ENCODE measurements at regions not wholly inside any gene's neighbourhood (a gene's known extent, or its start where the extent isn't known, plus 50 kb on each side); places are given as distances from the start of the nearest gene placed in this dataset.

DNA sequence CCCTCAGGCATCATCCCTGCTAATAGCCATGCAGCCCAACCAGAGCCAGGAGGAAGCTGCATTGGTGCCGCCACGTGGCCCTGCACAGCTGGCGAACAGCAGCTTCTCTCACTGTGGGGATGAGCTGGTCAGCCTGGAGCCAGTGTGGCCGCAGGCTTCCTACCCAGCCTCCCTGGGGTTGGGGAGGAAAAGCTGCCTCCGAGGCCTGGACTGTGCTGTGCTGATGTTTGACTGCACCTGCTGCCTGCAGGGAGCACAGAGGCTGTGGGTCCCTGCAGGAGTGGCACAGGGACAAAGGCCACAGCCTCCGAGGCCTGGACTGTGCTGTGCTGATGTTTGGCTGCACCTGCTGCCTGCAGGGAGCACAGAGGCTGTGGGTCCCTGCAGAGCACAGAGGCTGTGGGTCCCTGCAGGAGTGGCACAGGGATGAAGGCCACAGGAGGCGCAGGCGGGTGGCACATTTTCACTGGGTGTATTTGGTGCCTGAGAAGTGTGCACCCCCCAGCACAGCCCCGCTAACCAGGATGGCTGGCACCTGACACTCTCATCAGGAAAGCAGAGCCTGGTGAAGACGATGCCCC, 83.9 kb downstream of the DLL1 start:
- Histone ChIP-seq H3K27me3 (replicated peaks; ENCODE audit: control insufficient read depth, insufficient read depth, low read length, poor library complexity, severe bottlenecking) (no peaks in the 10 kb centered on the region), H3K4me3 (ENCODE audit: insufficient read depth, low read depth, low read length, poor library complexity, severe bottlenecking) (no peak overlapping the region), H3K9me3 (ENCODE audit: control insufficient read depth, low read length) (no peaks in the 10 kb centered on the region), H3K4me1 (ENCODE audit: control insufficient read depth, insufficient read depth, low read length, poor library complexity, severe bottlenecking) (no peaks in the 10 kb centered on the region), H3K36me3 (ENCODE audit: control insufficient read depth, insufficient read depth, low read length) (no peaks in the 10 kb centered on the region), H3K27ac (ENCODE audit: insufficient read depth, low read length, poor library complexity, severe bottlenecking) (no peak overlapping the region)
- DNase-seq: no peak

- Histone ChIP-seq H3K27ac (ENCODE audit: insufficient read depth, low read length, poor library complexity, severe bottlenecking) (no peak overlapping the region), H3K9me3 (ENCODE audit: control insufficient read depth, low read length) (no peaks in the 10 kb centered on the region), H3K4me3 (ENCODE audit: insufficient read depth, low read depth, low read length, poor library complexity, severe bottlenecking) (no peak overlapping the region), H3K36me3 (ENCODE audit: control insufficient read depth, insufficient read depth, low read length) (no peaks in the 10 kb centered on the region), H3K4me1 (ENCODE audit: control insufficient read depth, insufficient read depth, low read length, poor library complexity, severe bottlenecking) (no peaks in the 10 kb centered on the region), H3K27me3 (replicated peaks; ENCODE audit: control insufficient read depth, insufficient read depth, low read length, poor library complexity, severe bottlenecking) (no peaks in the 10 kb centered on the region)
- no peak for DNase-seq
Measured at GRCh38 chr6:170206317-170206621, 84.6 kb downstream of the DLL1 start.

GRCh38 chr6:170205534-170206316, 85.2 kb downstream of the DLL1 start:
- H3K27ac ChIP-seq (ENCODE audit: insufficient read depth, low read length, poor library complexity, severe bottlenecking): no peak overlapping the region
- DNase-seq: no peak
- H3K4me3 ChIP-seq (ENCODE audit: insufficient read depth, low read depth, low read length, poor library complexity, severe bottlenecking): no peak overlapping the region
- no peaks in the 10 kb centered on the region for H3K4me1 ChIP-seq (ENCODE audit: control insufficient read depth, insufficient read depth, low read length, poor library complexity, severe bottlenecking)
- no peaks in the 10 kb centered on the region for H3K9me3 ChIP-seq (ENCODE audit: control insufficient read depth, low read length)
- H3K36me3 ChIP-seq (ENCODE audit: control insufficient read depth, insufficient read depth, low read length): no peaks in the 10 kb centered on the region
- no peaks in the 10 kb centered on the region for H3K27me3 ChIP-seq (replicated peaks; ENCODE audit: control insufficient read depth, insufficient read depth, low read length, poor library complexity, severe bottlenecking)

- no peak overlapping the region for H3K27ac ChIP-seq (ENCODE audit: insufficient read depth, low read length, poor library complexity, severe bottlenecking)
- no peaks in the 10 kb centered on the region for H3K36me3 ChIP-seq (ENCODE audit: control insufficient read depth, insufficient read depth, low read length)
- no peaks in the 10 kb centered on the region for H3K27me3 ChIP-seq (replicated peaks; ENCODE audit: control insufficient read depth, insufficient read depth, low read length, poor library complexity, severe bottlenecking)
- H3K4me3 ChIP-seq (ENCODE audit: insufficient read depth, low read depth, low read length, poor library complexity, severe bottlenecking): no peak overlapping the region
- no peaks in the 10 kb centered on the region for H3K4me1 ChIP-seq (ENCODE audit: control insufficient read depth, insufficient read depth, low read length, poor library complexity, severe bottlenecking)
- DNase-seq: no peak
- H3K9me3 ChIP-seq (ENCODE audit: control insufficient read depth, low read length): no peaks in the 10 kb centered on the region
Measured at GRCh38 chr6:170205126-170205525, 85.8 kb downstream of the DLL1 start.

DNA sequence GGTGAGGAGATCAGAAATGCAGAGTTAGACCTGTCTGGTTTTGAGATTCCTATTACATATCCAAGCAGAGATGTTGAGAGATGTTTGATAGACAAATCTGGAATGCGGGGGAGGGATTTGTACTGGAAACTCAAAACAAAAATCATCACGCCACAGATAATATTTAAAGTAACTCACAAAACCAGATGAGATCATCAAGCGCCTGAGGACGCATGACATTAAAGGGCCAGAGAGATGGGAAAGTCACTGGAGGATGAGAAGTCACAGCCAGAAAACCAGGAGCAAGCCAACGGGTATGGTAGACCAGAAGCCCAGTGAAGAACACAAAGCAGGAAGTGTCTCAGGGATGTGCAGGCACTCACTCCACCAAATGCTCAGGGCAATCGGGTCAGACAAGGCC, 87.7 kb downstream of the DLL1 start:
- no peaks in the 10 kb centered on the region for H3K9me3 ChIP-seq (ENCODE audit: control insufficient read depth, low read length)
- H3K4me3 ChIP-seq (ENCODE audit: insufficient read depth, low read depth, low read length, poor library complexity, severe bottlenecking): no peak overlapping the region
- no peak for DNase-seq
- H3K4me1 ChIP-seq (ENCODE audit: control insufficient read depth, insufficient read depth, low read length, poor library complexity, severe bottlenecking): no peaks in the 10 kb centered on the region
- no peaks in the 10 kb centered on the region for H3K27me3 ChIP-seq (replicated peaks; ENCODE audit: control insufficient read depth, insufficient read depth, low read length, poor library complexity, severe bottlenecking)
- H3K36me3 ChIP-seq (ENCODE audit: control insufficient read depth, insufficient read depth, low read length): no peaks in the 10 kb centered on the region
- H3K27ac ChIP-seq (ENCODE audit: insufficient read depth, low read length, poor library complexity, severe bottlenecking): no peak overlapping the region

DNA sequence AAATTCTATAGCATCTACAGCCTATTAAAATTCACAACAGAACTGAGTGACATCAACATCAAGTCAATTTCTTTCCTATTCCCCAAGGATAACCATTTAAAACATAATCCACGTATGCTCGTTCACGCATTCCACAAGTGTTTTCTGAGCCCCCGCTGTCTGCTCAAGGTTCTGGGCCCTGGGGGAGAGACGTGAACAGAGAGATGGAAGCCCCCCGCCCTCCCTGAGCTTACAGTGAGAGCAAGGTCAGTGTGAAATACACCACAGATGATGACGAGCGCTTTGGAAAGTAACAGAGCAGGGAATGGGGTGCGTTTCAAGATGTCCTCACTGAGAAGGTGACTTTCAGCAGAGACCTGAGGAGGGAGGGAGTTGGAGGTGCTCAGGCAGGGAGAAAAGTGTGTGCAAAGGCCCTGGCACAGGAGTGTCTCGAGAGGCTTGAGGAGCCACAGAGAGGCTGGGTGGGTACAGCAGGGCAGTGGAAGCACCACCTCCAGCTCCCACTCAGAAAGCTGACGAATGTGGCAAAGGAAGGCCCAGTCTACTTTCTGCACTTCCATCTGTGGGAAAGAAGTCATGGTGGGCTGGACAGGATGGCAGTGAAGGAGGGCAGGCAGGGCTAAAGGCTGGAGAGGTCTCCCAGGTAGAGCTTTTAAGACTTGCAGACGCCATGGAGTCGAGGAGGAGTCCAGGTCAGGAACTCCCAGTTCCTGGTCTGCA, 88.3 kb downstream of the DLL1 start:
- no peak overlapping the region for H3K4me3 ChIP-seq (ENCODE audit: insufficient read depth, low read depth, low read length, poor library complexity, severe bottlenecking)
- no peak for DNase-seq
- no peaks in the 10 kb centered on the region for H3K27me3 ChIP-seq (replicated peaks; ENCODE audit: control insufficient read depth, insufficient read depth, low read length, poor library complexity, severe bottlenecking)
- H3K36me3 ChIP-seq (ENCODE audit: control insufficient read depth, insufficient read depth, low read length): no peaks in the 10 kb centered on the region
- no peak overlapping the region for H3K27ac ChIP-seq (ENCODE audit: insufficient read depth, low read length, poor library complexity, severe bottlenecking)
- no peaks in the 10 kb centered on the region for H3K4me1 ChIP-seq (ENCODE audit: control insufficient read depth, insufficient read depth, low read length, poor library complexity, severe bottlenecking)
- H3K9me3 ChIP-seq (ENCODE audit: control insufficient read depth, low read length): no peaks in the 10 kb centered on the region

- Histone ChIP-seq H3K27ac (ENCODE audit: insufficient read depth, low read length, poor library complexity, severe bottlenecking) (no peak overlapping the region), H3K36me3 (ENCODE audit: control insufficient read depth, insufficient read depth, low read length) (no peaks in the 10 kb centered on the region), H3K9me3 (ENCODE audit: control insufficient read depth, low read length) (no peaks in the 10 kb centered on the region), H3K4me3 (ENCODE audit: insufficient read depth, low read depth, low read length, poor library complexity, severe bottlenecking) (no peak overlapping the region), H3K4me1 (ENCODE audit: control insufficient read depth, insufficient read depth, low read length, poor library complexity, severe bottlenecking) (no peaks in the 10 kb centered on the region), H3K27me3 (replicated peaks; ENCODE audit: control insufficient read depth, insufficient read depth, low read length, poor library complexity, severe bottlenecking) (no peaks in the 10 kb centered on the region)
- DNase-seq: no peak
Measured at GRCh38 chr6:170201361-170201760, 89.5 kb downstream of the DLL1 start.

DNA sequence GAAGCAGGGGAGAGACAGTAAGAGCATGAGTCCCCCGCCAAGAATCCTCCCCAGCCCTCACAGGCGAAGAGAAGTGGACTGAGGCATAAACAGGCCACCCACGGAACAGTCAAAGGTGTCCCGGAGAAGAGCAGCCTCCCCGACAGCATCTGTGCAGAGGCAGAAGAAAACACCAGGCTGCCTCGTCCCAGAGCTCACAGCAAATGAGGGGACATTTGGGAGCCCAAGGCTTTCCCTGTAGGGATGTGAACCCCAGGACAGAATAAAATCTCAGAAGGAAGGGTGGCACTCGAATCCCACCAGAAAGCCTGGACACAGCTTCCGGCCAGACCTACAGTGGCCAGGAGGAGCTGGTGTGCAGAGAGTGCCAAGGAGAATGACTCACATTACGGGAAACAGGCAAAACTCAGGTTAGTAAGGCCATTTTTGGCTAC, 90.4 kb downstream of the DLL1 start:
- H3K4me1 ChIP-seq (ENCODE audit: control insufficient read depth, insufficient read depth, low read length, poor library complexity, severe bottlenecking): no peaks in the 10 kb centered on the region
- H3K9me3 ChIP-seq (ENCODE audit: control insufficient read depth, low read length): no peaks in the 10 kb centered on the region
- H3K27me3 ChIP-seq (replicated peaks; ENCODE audit: control insufficient read depth, insufficient read depth, low read length, poor library complexity, severe bottlenecking): no peaks in the 10 kb centered on the region
- no peak overlapping the region for H3K4me3 ChIP-seq (ENCODE audit: insufficient read depth, low read depth, low read length, poor library complexity, severe bottlenecking)
- no peaks in the 10 kb centered on the region for H3K36me3 ChIP-seq (ENCODE audit: control insufficient read depth, insufficient read depth, low read length)
- H3K27ac ChIP-seq (ENCODE audit: insufficient read depth, low read length, poor library complexity, severe bottlenecking): no peak overlapping the region
- no peak for DNase-seq

DNA sequence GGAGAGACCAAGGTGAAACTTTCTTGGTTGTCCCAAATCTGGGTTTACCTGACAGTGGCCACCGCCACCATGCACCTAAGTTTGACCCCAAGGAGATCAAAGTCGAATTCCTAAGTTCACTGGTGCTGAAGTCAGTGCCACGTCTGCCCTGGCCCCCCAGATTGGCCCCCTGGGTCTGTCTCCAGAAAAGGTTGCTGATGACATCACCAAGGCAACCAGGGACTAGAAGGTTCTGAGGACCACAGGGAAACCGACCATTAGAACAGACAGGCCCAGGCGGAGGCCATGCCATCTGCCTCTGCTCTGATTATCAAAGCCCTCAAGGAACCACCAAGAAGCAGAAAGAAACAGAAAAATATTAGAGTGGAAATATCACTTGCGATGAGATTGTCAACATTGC, 91.2 kb downstream of the DLL1 start:
- Histone ChIP-seq H3K27me3 (replicated peaks; ENCODE audit: control insufficient read depth, insufficient read depth, low read length, poor library complexity, severe bottlenecking) (no peaks in the 10 kb centered on the region), H3K27ac (ENCODE audit: insufficient read depth, low read length, poor library complexity, severe bottlenecking) (no peak overlapping the region), H3K4me1 (ENCODE audit: control insufficient read depth, insufficient read depth, low read length, poor library complexity, severe bottlenecking) (no peaks in the 10 kb centered on the region), H3K36me3 (ENCODE audit: control insufficient read depth, insufficient read depth, low read length) (no peaks in the 10 kb centered on the region), H3K4me3 (ENCODE audit: insufficient read depth, low read depth, low read length, poor library complexity, severe bottlenecking) (no peak overlapping the region), H3K9me3 (ENCODE audit: control insufficient read depth, low read length) (no peaks in the 10 kb centered on the region)
- no peak for DNase-seq

DNA sequence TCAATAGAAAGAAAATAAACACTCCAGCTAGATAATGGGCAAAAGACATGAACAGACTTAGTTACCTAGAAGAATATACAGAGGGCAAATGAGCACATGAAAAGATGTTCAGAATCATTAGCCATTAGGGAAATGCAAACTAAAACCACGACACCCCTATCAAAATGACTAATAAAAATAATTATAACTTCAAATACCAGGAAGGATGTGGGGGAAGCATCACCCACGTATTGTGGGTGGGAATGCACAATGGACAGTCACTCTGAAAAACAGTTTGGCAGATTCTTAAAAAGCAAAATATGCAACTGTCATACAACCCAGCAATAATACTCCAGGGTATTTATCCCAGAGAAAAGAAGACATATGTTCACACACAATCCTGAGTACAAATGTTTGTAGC, 92.6 kb downstream of the DLL1 start:
- no peak for DNase-seq
- H3K4me1 ChIP-seq (ENCODE audit: control insufficient read depth, insufficient read depth, low read length, poor library complexity, severe bottlenecking): no peaks in the 10 kb centered on the region
- no peak overlapping the region for H3K4me3 ChIP-seq (ENCODE audit: insufficient read depth, low read depth, low read length, poor library complexity, severe bottlenecking)

More for the DNA sequence above, 92.6 kb downstream of the DLL1 start:
- H3K36me3 ChIP-seq (ENCODE audit: control insufficient read depth, insufficient read depth, low read length): no peaks in the 10 kb centered on the region
- H3K27ac ChIP-seq (ENCODE audit: insufficient read depth, low read length, poor library complexity, severe bottlenecking): no peak overlapping the region
- no peaks in the 10 kb centered on the region for H3K9me3 ChIP-seq (ENCODE audit: control insufficient read depth, low read length)
- H3K27me3 ChIP-seq (replicated peaks; ENCODE audit: control insufficient read depth, insufficient read depth, low read length, poor library complexity, severe bottlenecking): no peaks in the 10 kb centered on the region

All from effector memory CD4-positive, alpha-beta T cell (primary cell).